ENCODE measurements at regions not wholly inside any gene's neighbourhood (a gene's known extent, or its start where the extent isn't known, plus 50 kb on each side); places are given as distances from the start of the nearest gene placed in this dataset.

- DNase-seq (ENCODE audit: low read depth) = no peak
- in situ Hi-C loops (cut with HindIII; ENCODE audit: low sequenced_read_pairs) = no loop called here
- H3K4me3 ChIP-seq (ENCODE audit: low read depth, low read length) = no peak overlapping the region
- no peak for TF ChIP-seq CTCF (IDR thresholded peaks at IDR 0.05; ENCODE audit: low read depth, low read length, missing control alignments)
Observed at GRCh38 chr1:213830371-213830770, 157.4 kb upstream of the PROX1 start.

DNA sequence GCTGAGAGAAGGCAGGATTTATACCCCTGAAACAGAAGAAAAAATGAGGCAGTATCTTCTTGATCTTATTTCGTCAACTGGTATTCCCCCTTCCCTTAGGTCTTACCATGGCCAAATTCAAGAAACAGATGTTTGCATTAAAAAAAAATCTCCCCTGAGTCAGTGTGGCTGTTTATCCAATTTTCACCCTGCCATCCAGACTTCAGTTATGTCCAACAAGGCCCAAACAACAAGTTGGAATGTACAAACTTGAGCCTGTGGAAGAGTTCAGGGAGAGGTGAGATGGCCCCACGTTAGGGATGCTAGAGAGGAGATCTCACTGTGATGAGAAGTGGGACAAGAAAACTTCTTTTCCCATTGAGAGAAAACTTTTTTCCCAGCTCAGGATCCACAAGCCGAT, 147.2 kb upstream of the PROX1 start:
- no peak for TF ChIP-seq CTCF (IDR thresholded peaks at IDR 0.05; ENCODE audit: low read depth, low read length, missing control alignments)
- DNase-seq (ENCODE audit: low read depth) = no peak
- H3K4me3 ChIP-seq (ENCODE audit: low read depth, low read length) = no peak overlapping the region
- in situ Hi-C loops (cut with HindIII; ENCODE audit: low sequenced_read_pairs) = no loop called here

- in situ Hi-C loops (cut with HindIII; ENCODE audit: low sequenced_read_pairs) = no loop called here
Observed at GRCh38 chr1:213844632-213845031, 143.1 kb upstream of the PROX1 start.

GRCh38 chr1:213852107-213852506, 135.7 kb upstream of the PROX1 start:
- in situ Hi-C loops (cut with HindIII; ENCODE audit: low sequenced_read_pairs) = no loop called here
- no peak for DNase-seq (ENCODE audit: low read depth)
- H3K4me3 ChIP-seq (ENCODE audit: low read depth, low read length) = no peak overlapping the region
- TF ChIP-seq CTCF (IDR thresholded peaks at IDR 0.05; ENCODE audit: low read depth, low read length, missing control alignments) = no peak

More at GRCh38 chr1:213844632-213845031, 143.1 kb upstream of the PROX1 start:
- DNase-seq (ENCODE audit: low read depth) = no peak
- H3K4me3 ChIP-seq (ENCODE audit: low read depth, low read length) = no peak overlapping the region
- no peak for TF ChIP-seq CTCF (IDR thresholded peaks at IDR 0.05; ENCODE audit: low read depth, low read length, missing control alignments)

DNA sequence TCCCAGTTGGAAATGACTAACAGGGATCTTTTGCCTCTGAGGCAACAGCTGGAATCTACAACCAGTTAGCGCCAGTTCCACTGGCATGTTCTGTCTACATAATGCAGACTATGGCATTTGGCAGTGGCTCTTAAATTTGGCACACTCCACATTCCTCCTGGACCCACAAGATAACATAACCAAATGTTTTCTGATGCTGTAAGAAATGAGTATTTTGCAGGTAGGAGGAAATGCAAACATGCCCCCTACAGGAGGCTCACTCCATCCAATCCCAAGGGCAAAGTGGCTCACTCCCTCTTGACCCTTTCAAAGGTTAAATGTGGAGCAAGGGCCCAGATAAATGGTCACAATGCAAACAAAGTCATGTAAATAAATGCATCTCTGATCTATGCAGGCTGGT, 129.2 kb upstream of the PROX1 start:
- TF ChIP-seq CTCF (IDR thresholded peaks at IDR 0.05; ENCODE audit: low read depth, low read length, missing control alignments) = no peak
- H3K4me3 ChIP-seq (ENCODE audit: low read depth, low read length) = no peak overlapping the region
- in situ Hi-C loops (cut with HindIII; ENCODE audit: low sequenced_read_pairs) = no loop called here
- no peak for DNase-seq (ENCODE audit: low read depth)

GRCh38 chr1:213861841-213862240, 125.9 kb upstream of the PROX1 start:
- in situ Hi-C loops (cut with HindIII; ENCODE audit: low sequenced_read_pairs) = no loop called here
- TF ChIP-seq CTCF (IDR thresholded peaks at IDR 0.05; ENCODE audit: low read depth, low read length, missing control alignments) = no peak

GRCh38 chr1:213864091-213864490, 123.7 kb upstream of the PROX1 start:
- no peak overlapping the region for H3K4me3 ChIP-seq (ENCODE audit: low read depth, low read length)
- no peak for TF ChIP-seq CTCF (IDR thresholded peaks at IDR 0.05; ENCODE audit: low read depth, low read length, missing control alignments)
- DNase-seq (ENCODE audit: low read depth) = no peak
- in situ Hi-C loops (cut with HindIII; ENCODE audit: low sequenced_read_pairs) = no loop called here

More at GRCh38 chr1:213861841-213862240, 125.9 kb upstream of the PROX1 start:
- no peak for DNase-seq (ENCODE audit: low read depth)
- H3K4me3 ChIP-seq (ENCODE audit: low read depth, low read length) = no peak overlapping the region
